Kidney (tissue), 13 donors: ENCODE measurements at regions not wholly inside any gene's neighbourhood (a gene's known extent, or its start where the extent isn't known, plus 50 kb on each side); places are given as distances from the start of the nearest gene placed in this dataset.

ENCODE experiments used
- DNase-seq, 5 donors: peaks; one replicate each; pipeline ENCODE4 v3.0.0-alpha.2; 2013 to 2020
- FAIRE-seq: peaks from 2 replicates; lab custom pipeline; 2012; peaks lifted over from hg19 to GRCh38; lab: Jason Lieb, UNC
- H3K27ac ChIP-seq, 2 donors: one replicate each; pipeline ENCODE4 v1.7.0; 2013; ENCODE audit warnings: low read depth in 2 of 2, low read length in 2 of 2, inconsistent platforms in 1 of 2
- H3K27me3 ChIP-seq: one replicate; pipeline ENCODE4 v1.7.1; 2013; ENCODE audit warnings: low read length, inconsistent platforms; ENCODE audit not compliant: control insufficient read depth, insufficient read depth
- H3K36me3 ChIP-seq, 3 donors: one replicate each; pipeline versions ENCODE4 v1.7.0 to v1.7.1; 2013; ENCODE audit warnings: low read length in 3 of 3, control low read depth in 1 of 3, inconsistent platforms in 1 of 3; ENCODE audit not compliant: insufficient read depth in 3 of 3, control insufficient read depth in 2 of 3
- H3K4me1 ChIP-seq, 3 donors: one replicate each; pipeline versions ENCODE4 v1.7.0 to v1.7.1; 2013; ENCODE audit warnings: low read length in 3 of 3, inconsistent platforms in 1 of 3, low read depth in 1 of 3; ENCODE audit not compliant: control insufficient read depth in 2 of 3, insufficient read depth in 2 of 3
- H3K4me3 ChIP-seq, 3 donors: one replicate each; pipeline versions ENCODE4 v1.7.0 to v1.8.1; 2013; ENCODE audit warnings: low read length in 3 of 3, control low read depth in 1 of 3, inconsistent platforms in 1 of 3
- H3K9ac ChIP-seq, 3 donors: one replicate each; pipeline versions ENCODE4 v1.7.0 to v1.7.1; 2013; ENCODE audit warnings: low read length in 3 of 3, control low read depth in 1 of 3, inconsistent platforms in 1 of 3
- H3K9me3 ChIP-seq, 3 donors: one replicate each; pipeline versions ENCODE4 v1.7.0 to v1.7.1; 2013; ENCODE audit warnings: low read length in 3 of 3, control low read depth in 1 of 3, inconsistent platforms in 1 of 3; ENCODE audit not compliant: control insufficient read depth in 2 of 3, insufficient read depth in 1 of 3
- CTCF ChIP-seq: IDR thresholded peaks from 3 replicates; pipeline ENCODE4 v1.5.1; 2012; ENCODE audit warnings: mild to moderate bottlenecking, moderate library complexity, borderline replicate concordance; ENCODE audit not compliant: insufficient read depth; ENCODE audit errors: extremely low read depth
- intact Hi-C: fragments of 100-400 bp; cut with DNase I; formaldehyde crosslinking; loops from one replicate; pipeline ENCODE4 v1.11.1; 2022
- donor health status: control.
- donor health status: control.
- donor health status: control.
- donor health status: control.
- donor health status: control.
- donor health status: DM: yes; HTN: yes; CAD: no.
- donor health status: Normal renal cell carcinoma (clear cell type).

- no peak for DNase-seq
- Histone ChIP-seq H3K27ac (no peak overlapping the region), H3K36me3 (no peaks in the 10 kb centered on the region), H3K4me1 (no peaks in the 10 kb centered on the region), H3K9ac (no peak overlapping the region), H3K27me3 (no peaks in the 10 kb centered on the region), H3K9me3 (no peaks in the 10 kb centered on the region), H3K4me3 (no peak overlapping the region)
- FAIRE-seq = no peak
- no peak for TF ChIP-seq CTCF
- intact Hi-C loops = no loop called here
These were observed 593.6 kb downstream of the ETS1 start for GRCh38 chr11:127993788-127994187.

- no peak for TF ChIP-seq CTCF
- FAIRE-seq = no peak
- DNase-seq = no peak
- no peaks in the 10 kb centered on the region for H3K9me3 ChIP-seq
- no peaks in the 10 kb centered on the region for H3K27me3 ChIP-seq
- intact Hi-C loops = no loop called here
- H3K9ac ChIP-seq = no peak overlapping the region
- H3K4me3 ChIP-seq = no peak overlapping the region
- no peaks in the 10 kb centered on the region for H3K36me3 ChIP-seq
- no peaks in the 10 kb centered on the region for H3K4me1 ChIP-seq
- H3K27ac ChIP-seq = no peak overlapping the region
These were observed 594.1 kb downstream of the ETS1 start for GRCh38 chr11:127993281-127993680.

- Histone ChIP-seq H3K9me3 (peaks cover 0 to 4% (median 0%) of the 10 kb centered on the region in 3 donors), H3K4me1 (no peaks in the 10 kb centered on the region), H3K4me3 (no peak overlapping the region), H3K27me3 (no peaks in the 10 kb centered on the region), H3K27ac (no peak overlapping the region), H3K36me3 (no peaks in the 10 kb centered on the region), H3K9ac (no peak overlapping the region)
- FAIRE-seq (no peak), DNase-seq (no peak)
- intact Hi-C loops = no loop called here
- TF ChIP-seq CTCF = no peak
These were observed 601.3 kb downstream of the ETS1 start for GRCh38 chr11:127986073-127986472.

- FAIRE-seq = no peak
- intact Hi-C loops = no loop called here
- no peak for DNase-seq
These were observed 614.5 kb downstream of the ETS1 start for GRCh38 chr11:127972816-127973215.

More at GRCh38 chr11:127972816-127973215, 614.5 kb downstream of the ETS1 start:
- Histone ChIP-seq H3K9ac (no peak overlapping the region), H3K4me1 (no peaks in the 10 kb centered on the region), H3K27ac (no peak overlapping the region), H3K36me3 (no peaks in the 10 kb centered on the region), H3K4me3 (no peak overlapping the region), H3K27me3 (no peaks in the 10 kb centered on the region), H3K9me3 (peaks cover 0 to 3% (median 0%) of the 10 kb centered on the region in 3 donors)
- no peak for TF ChIP-seq CTCF
